HepG2 (cell line): ENCODE measurements at regions not wholly inside any gene's neighbourhood (a gene's known extent, or its start where the extent isn't known, plus 50 kb on each side); places are given as distances from the start of the nearest gene placed in this dataset.
A peak's percentile ranks its signal among the peaks of the same experiment; 100 is the strongest.

Source experiments
- ATF7 ChIP-seq, 2 experiments: fragments of 450-650 bp in 1 of 2; sonication (generic) in 1 of 2; formaldehyde crosslinking in 1 of 2; IDR thresholded peaks; 2 replicates each; pipeline versions ENCODE4 v1.4.0 to v1.6.1; 2016 to 2020; ENCODE audit warnings: antibody characterized with exemption in 1 of 2, mild to moderate bottlenecking in 1 of 2, missing genetic modification reagents in 1 of 2
- CEBPG ChIP-seq: IDR thresholded peaks from 2 replicates; pipeline ENCODE4 v1.6.1; 2016
- EP300 ChIP-seq, 3 experiments: sonication (generic) in 1 of 3; formaldehyde crosslinking in 1 of 3; IDR thresholded peaks; 2 replicates each; pipeline versions ENCODE4 v1.5.1 to v1.6.1; 2011 to 2020; ENCODE audit warnings: low read depth in 2 of 3, low read length in 2 of 3, borderline replicate concordance in 1 of 3, improper control_type of control experiment in 1 of 3, mild to moderate bottlenecking in 1 of 3, missing genetic modification reagents in 1 of 3, moderate library complexity in 1 of 3
- ETS1 ChIP-seq: sonication (generic); formaldehyde crosslinking; IDR thresholded peaks from 2 replicates; pipeline ENCODE4 v1.4.0; 2020; ENCODE audit warnings: missing genetic modification reagents
- GFI1 ChIP-seq: sonication (generic); formaldehyde crosslinking; IDR thresholded peaks from 2 replicates; pipeline ENCODE4 v1.5.0; 2020; ENCODE audit warnings: missing genetic modification reagents, mild to moderate bottlenecking, borderline replicate concordance
- GRHL1 ChIP-seq: sonication (generic); formaldehyde crosslinking; conservative IDR thresholded peaks from 2 replicates; pipeline ENCODE4 v1.8.0; 2022; ENCODE audit warnings: missing genetic modification reagents
- HOMEZ ChIP-seq: IDR thresholded peaks from 2 replicates; pipeline ENCODE4 v1.6.1; 2016; ENCODE audit warnings: low read depth
- JDP2 ChIP-seq: sonication (generic); formaldehyde crosslinking; IDR thresholded peaks from 2 replicates; pipeline ENCODE4 v1.8.1; 2022; ENCODE audit warnings: missing genetic modification reagents, borderline replicate concordance
- JUNB ChIP-seq: sonication (generic); formaldehyde crosslinking; IDR thresholded peaks from 2 replicates; pipeline ENCODE4 v1.8.0; 2022; ENCODE audit warnings: missing genetic modification reagents, mild to moderate bottlenecking, borderline replicate concordance
- MTA1 ChIP-seq: sonication (generic); formaldehyde crosslinking; IDR thresholded peaks from 2 replicates; pipeline ENCODE4 v1.4.0; 2020; ENCODE audit warnings: missing genetic modification reagents, mild to moderate bottlenecking, borderline replicate concordance
- SPEN ChIP-seq: sonication (generic); formaldehyde crosslinking; IDR thresholded peaks from 2 replicates; pipeline ENCODE4 v1.5.1; 2020; ENCODE audit warnings: low read depth, mild to moderate bottlenecking, missing genetic modification reagents
- SRY ChIP-seq: sonication (generic); formaldehyde crosslinking; IDR thresholded peaks from 2 replicates; pipeline ENCODE4 v1.8.0; 2022; ENCODE audit warnings: mild to moderate bottlenecking, missing genetic modification reagents
- TCF12 ChIP-seq, 2 experiments: fragments of 450-650 bp in 1 of 2; sonication (generic) in 1 of 2; formaldehyde crosslinking in 1 of 2; IDR thresholded peaks; 2 replicates each; pipeline versions ENCODE4 v1.6.1 to v1.8.0; 2017 to 2022; ENCODE audit warnings: antibody characterized with exemption in 1 of 2, mild to moderate bottlenecking in 1 of 2, missing genetic modification reagents in 1 of 2, moderate library complexity in 1 of 2
- YEATS2 ChIP-seq: sonication (generic); formaldehyde crosslinking; IDR thresholded peaks from 2 replicates; pipeline ENCODE4 v1.4.0; 2020; ENCODE audit warnings: missing genetic modification reagents, borderline replicate concordance
- ZNF598 ChIP-seq: sonication (generic); formaldehyde crosslinking; IDR thresholded peaks from 2 replicates; pipeline ENCODE4 v1.5.1; 2020; ENCODE audit warnings: mild to moderate bottlenecking, missing genetic modification reagents, borderline replicate concordance
- ZNF749 ChIP-seq: sonication (generic); formaldehyde crosslinking; IDR thresholded peaks from 2 replicates; pipeline ENCODE4 v1.8.0; 2022; ENCODE audit warnings: mild to moderate bottlenecking, missing genetic modification reagents, moderate library complexity, borderline replicate concordance
- ZNF773 ChIP-seq: sonication (generic); formaldehyde crosslinking; IDR thresholded peaks from 2 replicates; pipeline ENCODE4 v1.4.0; 2020; ENCODE audit warnings: missing genetic modification reagents, borderline replicate concordance
- TF ChIP-seq, protein P1 (sequence below): sonication (generic); formaldehyde crosslinking; IDR thresholded peaks from 2 replicates; pipeline ENCODE4 v1.4.0; 2020; ENCODE audit warnings: missing genetic modification reagents, mild to moderate bottlenecking, borderline replicate concordance
- TF ChIP-seq, protein P2 (sequence below): IDR thresholded peaks from 2 replicates; pipeline ENCODE4 v1.6.1; 2016; ENCODE audit warnings: missing genetic modification reagents, missing compliant biosample characterization

DNA sequence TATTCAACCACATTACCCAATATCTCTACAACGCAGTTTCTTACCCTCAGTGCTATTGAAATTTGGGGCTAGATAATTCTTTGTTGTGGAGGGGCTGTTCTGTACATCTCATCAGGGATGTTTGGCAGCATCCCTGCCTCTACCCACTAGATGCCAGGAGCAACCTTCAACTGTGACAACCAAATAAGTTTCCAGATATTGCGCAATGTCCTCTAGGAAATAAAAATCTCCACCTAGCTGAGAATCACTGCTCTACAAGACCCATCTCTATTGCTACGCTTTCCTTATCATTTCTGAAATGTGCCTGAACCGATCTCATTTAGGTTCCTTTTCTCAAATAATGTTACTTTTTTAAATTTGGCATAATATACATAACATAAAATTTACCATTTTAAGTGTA lies 155.2 kb upstream of the G2E3 start (continued):
- TF ChIP-seq, protein P1, sequence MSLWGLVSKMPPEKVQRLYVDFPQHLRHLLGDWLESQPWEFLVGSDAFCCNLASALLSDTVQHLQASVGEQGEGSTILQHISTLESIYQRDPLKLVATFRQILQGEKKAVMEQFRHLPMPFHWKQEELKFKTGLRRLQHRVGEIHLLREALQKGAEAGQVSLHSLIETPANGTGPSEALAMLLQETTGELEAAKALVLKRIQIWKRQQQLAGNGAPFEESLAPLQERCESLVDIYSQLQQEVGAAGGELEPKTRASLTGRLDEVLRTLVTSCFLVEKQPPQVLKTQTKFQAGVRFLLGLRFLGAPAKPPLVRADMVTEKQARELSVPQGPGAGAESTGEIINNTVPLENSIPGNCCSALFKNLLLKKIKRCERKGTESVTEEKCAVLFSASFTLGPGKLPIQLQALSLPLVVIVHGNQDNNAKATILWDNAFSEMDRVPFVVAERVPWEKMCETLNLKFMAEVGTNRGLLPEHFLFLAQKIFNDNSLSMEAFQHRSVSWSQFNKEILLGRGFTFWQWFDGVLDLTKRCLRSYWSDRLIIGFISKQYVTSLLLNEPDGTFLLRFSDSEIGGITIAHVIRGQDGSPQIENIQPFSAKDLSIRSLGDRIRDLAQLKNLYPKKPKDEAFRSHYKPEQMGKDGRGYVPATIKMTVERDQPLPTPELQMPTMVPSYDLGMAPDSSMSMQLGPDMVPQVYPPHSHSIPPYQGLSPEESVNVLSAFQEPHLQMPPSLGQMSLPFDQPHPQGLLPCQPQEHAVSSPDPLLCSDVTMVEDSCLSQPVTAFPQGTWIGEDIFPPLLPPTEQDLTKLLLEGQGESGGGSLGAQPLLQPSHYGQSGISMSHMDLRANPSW (CRISPR knock-in tag): no peak
- TF ChIP-seq SPEN (CRISPR knock-in tag) (no peak), JDP2 (CRISPR knock-in tag) (no peak), ETS1 (CRISPR knock-in tag) (no peak), ATF7 (IDR thresholded peaks at IDR 0.05) (no peak), ATF7 (CRISPR knock-in tag; IDR thresholded peaks at IDR 0.05) (no peak), MTA1 (CRISPR knock-in tag) (no peak), EP300 (IDR thresholded peaks at IDR 0.05; ENCODE audit: low read depth in 2 of 2, low read length in 2 of 2) (0 out of 4 replicates have a peak, but pooled peaks of 1 of the 2 experiments have one; percentile 16), EP300 (CRISPR knock-in tag; IDR thresholded peaks at IDR 0.05; ENCODE audit: borderline replicate concordance) (no peak), TCF12 (IDR thresholded peaks at IDR 0.05) (no peak), TCF12 (CRISPR knock-in tag; IDR thresholded peaks at IDR 0.05) (no peak), SRY (CRISPR knock-in tag) (no peak), CEBPG (CRISPR knock-in tag) (peak; percentile 91), HOMEZ (CRISPR knock-in tag) (no peak), JUNB (CRISPR knock-in tag) (no peak), GFI1 (CRISPR knock-in tag) (no peak), YEATS2 (CRISPR knock-in tag) (no peak), ZNF773 (CRISPR knock-in tag) (no peak), GRHL1 (CRISPR knock-in tag) (no peak), ZNF598 (CRISPR knock-in tag) (no peak), ZNF749 (no peak)
- TF ChIP-seq, protein P2, sequence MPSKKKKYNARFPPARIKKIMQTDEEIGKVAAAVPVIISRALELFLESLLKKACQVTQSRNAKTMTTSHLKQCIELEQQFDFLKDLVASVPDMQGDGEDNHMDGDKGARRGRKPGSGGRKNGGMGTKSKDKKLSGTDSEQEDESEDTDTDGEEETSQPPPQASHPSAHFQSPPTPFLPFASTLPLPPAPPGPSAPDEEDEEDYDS: no peak
